Neutrophil (primary cell): ENCODE measurements at regions not wholly inside any gene's neighbourhood (a gene's known extent, or its start where the extent isn't known, plus 50 kb on each side); places are given as distances from the start of the nearest gene placed in this dataset.

Source experiments
- H3K27ac ChIP-seq: fragments of 200-600 bp; sonication (generic); 2 replicates; pipeline ENCODE4 v1.5.1; 2016; ENCODE audit warnings: mild to moderate bottlenecking, moderate library complexity
- H3K27me3 ChIP-seq: fragments of 200-600 bp; sonication (generic); 2 replicates; pipeline ENCODE4 v1.6.0; 2016; ENCODE audit warnings: mild to moderate bottlenecking
- H3K36me3 ChIP-seq: fragments of 200-600 bp; sonication (generic); 2 replicates; pipeline ENCODE4 v1.5.1; 2017
- H3K4me1 ChIP-seq, 2 experiments: fragments of 200-600 bp in 1 of 2; sonication (generic) in 1 of 2; 1 replicate in 1 of 2; 2 replicates in 1 of 2; pipeline versions ENCODE4 v1.5.1 to v1.6.1; 2013 to 2016; ENCODE audit warnings: low read depth in 1 of 2, low read length in 1 of 2, mild to moderate bottlenecking in 1 of 2, moderate library complexity in 1 of 2; ENCODE audit not compliant: control insufficient read depth in 1 of 2, insufficient read depth in 1 of 2
- H3K4me3 ChIP-seq, 2 experiments: fragments of 200-600 bp in 1 of 2; sonication (generic) in 1 of 2; 1 replicate in 1 of 2; 2 replicates in 1 of 2; pipeline ENCODE4 v1.5.1; 2013 to 2016; ENCODE audit warnings: low read depth in 1 of 2, low read length in 1 of 2, mild to moderate bottlenecking in 1 of 2, moderate library complexity in 1 of 2
- H3K9me3 ChIP-seq: fragments of 200-600 bp; sonication (generic); 2 replicates; pipeline ENCODE4 v1.5.1; 2016
- TF ChIP-seq, protein P1 (sequence below): fragments of 200-600 bp; sonication (generic); IDR thresholded peaks from 2 replicates; pipeline ENCODE4 v1.5.1; 2016; ENCODE audit warnings: antibody characterized with exemption

DNA sequence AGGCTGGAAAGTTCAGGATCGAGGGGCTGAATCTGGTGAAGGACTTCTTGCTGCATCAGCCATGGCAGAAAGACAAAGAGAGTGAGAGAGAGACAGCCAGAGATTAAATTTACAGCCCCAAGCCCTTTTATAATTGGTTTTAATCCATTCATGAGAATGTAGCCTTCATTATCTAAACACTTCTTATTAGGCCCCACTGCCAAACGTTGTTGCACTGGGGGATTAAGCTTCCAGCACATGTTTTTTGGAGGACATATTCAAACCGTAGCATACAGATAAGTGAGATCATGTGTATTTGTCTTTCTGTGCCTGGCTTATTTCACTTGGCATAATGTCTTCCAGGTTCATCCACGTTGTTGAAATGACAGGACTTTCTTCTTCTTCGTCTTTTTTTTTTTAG lies 524.7 kb downstream of the SPRY1 start:
- H3K36me3 ChIP-seq = no peaks in the 10 kb centered on the region
- no peak overlapping the region for H3K27ac ChIP-seq
- no peaks in the 10 kb centered on the region for H3K9me3 ChIP-seq
- TF ChIP-seq, protein P1, sequence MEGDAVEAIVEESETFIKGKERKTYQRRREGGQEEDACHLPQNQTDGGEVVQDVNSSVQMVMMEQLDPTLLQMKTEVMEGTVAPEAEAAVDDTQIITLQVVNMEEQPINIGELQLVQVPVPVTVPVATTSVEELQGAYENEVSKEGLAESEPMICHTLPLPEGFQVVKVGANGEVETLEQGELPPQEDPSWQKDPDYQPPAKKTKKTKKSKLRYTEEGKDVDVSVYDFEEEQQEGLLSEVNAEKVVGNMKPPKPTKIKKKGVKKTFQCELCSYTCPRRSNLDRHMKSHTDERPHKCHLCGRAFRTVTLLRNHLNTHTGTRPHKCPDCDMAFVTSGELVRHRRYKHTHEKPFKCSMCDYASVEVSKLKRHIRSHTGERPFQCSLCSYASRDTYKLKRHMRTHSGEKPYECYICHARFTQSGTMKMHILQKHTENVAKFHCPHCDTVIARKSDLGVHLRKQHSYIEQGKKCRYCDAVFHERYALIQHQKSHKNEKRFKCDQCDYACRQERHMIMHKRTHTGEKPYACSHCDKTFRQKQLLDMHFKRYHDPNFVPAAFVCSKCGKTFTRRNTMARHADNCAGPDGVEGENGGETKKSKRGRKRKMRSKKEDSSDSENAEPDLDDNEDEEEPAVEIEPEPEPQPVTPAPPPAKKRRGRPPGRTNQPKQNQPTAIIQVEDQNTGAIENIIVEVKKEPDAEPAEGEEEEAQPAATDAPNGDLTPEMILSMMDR = no peak
- H3K27me3 ChIP-seq = no peaks in the 10 kb centered on the region
- H3K4me1 ChIP-seq = no peaks in the 10 kb centered on the region
- H3K4me3 ChIP-seq = no peak overlapping the region

DNA sequence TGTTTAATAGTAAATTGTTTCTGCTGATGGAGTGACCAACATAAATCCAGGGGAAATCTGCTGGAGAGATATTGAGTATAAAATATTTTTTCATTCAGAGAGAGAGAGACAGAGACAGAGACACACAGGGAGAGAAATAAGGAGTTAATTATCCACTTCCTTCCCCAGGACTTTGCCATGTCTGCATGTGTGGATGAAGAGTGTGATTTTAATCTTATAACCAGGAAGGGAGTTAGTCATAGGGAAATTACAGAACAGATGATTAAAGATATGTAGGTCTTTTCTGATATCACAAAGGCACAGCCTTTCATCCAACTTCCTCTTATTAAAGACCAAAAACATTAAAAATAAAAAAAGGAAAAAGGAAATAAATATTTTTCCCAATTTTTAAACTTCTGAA lies 526.3 kb downstream of the SPRY1 start:
- Histone ChIP-seq H3K4me3 (no peak overlapping the region), H3K27me3 (no peaks in the 10 kb centered on the region), H3K36me3 (no peaks in the 10 kb centered on the region), H3K4me1 (no peaks in the 10 kb centered on the region), H3K27ac (no peak overlapping the region), H3K9me3 (no peaks in the 10 kb centered on the region)
- TF ChIP-seq, protein P1 = no peak

DNA sequence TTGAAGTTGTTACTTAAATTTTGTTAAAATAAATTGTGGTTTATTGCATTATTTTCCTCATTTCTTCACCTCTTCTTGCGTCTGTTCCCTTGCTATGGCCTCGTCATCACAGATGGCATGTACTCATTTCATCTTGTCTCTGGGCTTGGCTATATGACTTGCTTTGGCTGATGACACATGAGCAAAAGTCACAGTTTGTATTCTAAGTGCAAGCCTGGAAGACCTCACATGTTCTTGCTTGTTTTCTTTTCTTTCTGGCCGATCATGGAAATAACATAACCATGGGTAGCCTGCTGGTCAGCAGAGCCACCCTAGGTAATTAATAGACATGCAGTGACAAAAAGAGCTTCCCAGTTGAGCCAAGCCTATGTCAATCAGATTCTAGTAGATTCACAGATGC lies 527.9 kb downstream of the SPRY1 start:
- Histone ChIP-seq H3K27me3 (no peaks in the 10 kb centered on the region), H3K4me1 (no peaks in the 10 kb centered on the region), H3K27ac (no peak overlapping the region), H3K36me3 (no peaks in the 10 kb centered on the region), H3K9me3 (no peaks in the 10 kb centered on the region), H3K4me3 (no peak overlapping the region)
- TF ChIP-seq, protein P1 = no peak

DNA sequence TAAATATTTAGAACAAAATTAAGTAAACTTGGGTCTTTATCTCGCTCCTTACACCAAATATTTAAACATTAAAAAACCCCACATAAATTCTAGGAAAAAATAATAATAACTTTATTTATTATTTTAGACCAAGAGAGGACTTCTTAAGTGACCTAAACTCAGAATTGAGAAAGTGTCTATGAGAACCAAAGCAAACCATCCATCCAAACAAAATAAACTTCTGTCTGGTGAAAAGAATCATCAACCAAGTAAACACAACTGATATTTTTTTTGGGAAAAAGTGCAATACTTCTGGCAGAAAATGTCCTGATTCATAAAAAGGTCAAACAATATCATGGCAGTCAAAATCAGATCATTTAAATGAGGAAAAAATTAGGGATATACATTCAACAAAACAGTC lies 533.0 kb downstream of the SPRY1 start:
- Histone ChIP-seq H3K4me1 (no peaks in the 10 kb centered on the region), H3K27me3 (no peaks in the 10 kb centered on the region), H3K27ac (no peak overlapping the region), H3K4me3 (no peak overlapping the region), H3K36me3 (no peaks in the 10 kb centered on the region), H3K9me3 (no peaks in the 10 kb centered on the region)
- TF ChIP-seq, protein P1 = no peak

DNA sequence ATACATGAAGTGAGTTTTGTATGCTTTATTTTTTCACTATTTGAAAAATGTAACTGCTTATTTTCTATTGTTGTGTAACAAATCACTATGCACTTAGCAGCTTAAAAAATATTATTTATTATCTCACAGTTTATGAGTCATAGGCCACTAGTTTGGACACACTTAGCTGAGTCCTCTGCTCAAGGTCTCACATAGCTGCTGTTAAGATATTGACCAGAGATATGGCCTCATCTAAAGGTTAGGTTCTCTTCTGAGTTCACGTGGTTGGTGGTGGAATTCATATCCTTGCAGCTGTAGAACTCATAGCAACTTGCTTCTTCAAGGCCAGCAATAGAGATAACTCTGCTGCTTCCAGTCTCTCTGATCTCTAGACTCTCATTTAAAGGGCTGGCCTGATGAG lies 534.4 kb downstream of the SPRY1 start:
- no peaks in the 10 kb centered on the region for H3K36me3 ChIP-seq
- H3K9me3 ChIP-seq = no peaks in the 10 kb centered on the region
- H3K27ac ChIP-seq = no peak overlapping the region
- H3K4me1 ChIP-seq = no peaks in the 10 kb centered on the region
- TF ChIP-seq, protein P1 = no peak
- H3K4me3 ChIP-seq = no peak overlapping the region
- H3K27me3 ChIP-seq = no peaks in the 10 kb centered on the region

DNA sequence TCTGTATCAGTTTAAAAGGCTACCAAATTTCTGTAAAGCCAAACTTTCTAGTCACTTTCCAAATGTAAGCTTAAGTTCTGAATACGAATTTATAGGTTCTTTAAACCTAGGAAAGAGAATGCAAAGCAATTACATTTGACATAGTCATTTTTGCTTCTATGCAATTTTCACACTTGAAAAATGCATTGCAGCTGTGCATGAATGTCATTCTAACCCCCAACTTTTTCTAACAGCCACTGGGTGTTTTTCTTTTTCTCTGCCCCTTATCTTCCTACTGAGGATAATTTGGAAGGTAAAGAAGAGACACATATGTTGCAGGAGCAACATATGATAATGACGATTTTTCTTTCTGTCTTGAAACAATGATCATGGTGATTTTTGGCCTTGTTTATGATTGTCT lies 537.5 kb downstream of the SPRY1 start:
- Histone ChIP-seq H3K27ac (no peak overlapping the region), H3K9me3 (no peaks in the 10 kb centered on the region), H3K27me3 (no peaks in the 10 kb centered on the region), H3K36me3 (no peaks in the 10 kb centered on the region), H3K4me1 (no peaks in the 10 kb centered on the region), H3K4me3 (no peak overlapping the region)
- TF ChIP-seq, protein P1 = no peak
